CD4-positive, alpha-beta T cell (primary cell): ENCODE measurements at regions not wholly inside any gene's neighbourhood (a gene's known extent, or its start where the extent isn't known, plus 50 kb on each side); places are given as distances from the start of the nearest gene placed in this dataset.

Experiments used
- ATAC-seq: fragments of 200-7000 bp; cut with Tn5 transposase; one replicate; pipeline ENCODE4 v1.10.0; 2022; ENCODE audit warnings: mild to moderate bottlenecking; ENCODE audit not compliant: poor library complexity
- CTCF ChIA-PET: fragments of 350-600 bp; sonication (Branson Sonifier 250); formaldehyde crosslinking; loops from one replicate; lab custom pipeline; 2021; ENCODE audit warnings: antibody characterized with exemption, inconsistent platforms; lab: Charles Lee
- POLR2A ChIA-PET: fragments of 350-600 bp; sonication (Branson Sonifier 250); formaldehyde crosslinking; loops from one replicate; lab custom pipeline; 2021; ENCODE audit warnings: antibody characterized with exemption, inconsistent platforms; lab: Charles Lee
- DNase-seq, 14 experiments: peaks; one replicate each; pipeline ENCODE4 v3.0.0-alpha.2; 2013 to 2020; ENCODE audit warnings: mixed read lengths in 2 of 14
- H3K27ac ChIP-seq, 2 donors: one replicate each; pipeline versions ENCODE4 v1.5.1 to v1.7.0; 2013; ENCODE audit warnings: low read length in 2 of 2, low read depth in 1 of 2, mild to moderate bottlenecking in 1 of 2
- H3K27me3 ChIP-seq, 2 experiments: 1 replicate in 1 of 2; 2 replicates in 1 of 2; pipeline versions ENCODE4 v1.6.1 to v1.7.0; 2013; ENCODE audit warnings: low read length in 2 of 2, control low read depth in 1 of 2, mild to moderate bottlenecking in 1 of 2, moderate library complexity in 1 of 2; ENCODE audit not compliant: insufficient read depth in 2 of 2, control insufficient read depth in 1 of 2
- H3K36me3 ChIP-seq: one replicate; pipeline ENCODE4 v1.6.1; 2013; ENCODE audit warnings: low read length, control low read depth; ENCODE audit not compliant: insufficient read depth
- H3K4me1 ChIP-seq: one replicate; pipeline ENCODE4 v1.6.1; 2013; ENCODE audit warnings: low read length, control low read depth; ENCODE audit not compliant: insufficient read depth
- H3K4me3 ChIP-seq: one replicate; pipeline ENCODE4 v1.5.1; 2013; ENCODE audit warnings: mild to moderate bottlenecking, low read length, moderate library complexity
- H3K9me3 ChIP-seq, 2 experiments: 1 replicate in 1 of 2; 2 replicates in 1 of 2; pipeline versions ENCODE4 v1.6.1 to v1.7.0; 2013; ENCODE audit warnings: low read length in 2 of 2, mild to moderate bottlenecking in 2 of 2, control low read depth in 1 of 2, moderate library complexity in 1 of 2; ENCODE audit not compliant: control insufficient read depth in 1 of 2, insufficient read depth in 1 of 2
- H3K27ac Mint-ChIP-seq: one replicate; pipeline ENCODE4 v1.8.0; 2020; ENCODE audit warnings: mixed read lengths
- H3K27me3 Mint-ChIP-seq: one replicate; pipeline ENCODE4 v1.8.0; 2021; ENCODE audit warnings: mixed read lengths
- H3K36me3 Mint-ChIP-seq: one replicate; pipeline ENCODE4 v1.8.0; 2021; ENCODE audit warnings: low read depth, mixed read lengths
- H3K4me1 Mint-ChIP-seq: one replicate; pipeline ENCODE4 v1.8.0; 2021; ENCODE audit warnings: low read depth, mixed read lengths
- H3K4me3 Mint-ChIP-seq: one replicate; pipeline ENCODE4 v1.8.0; 2020; ENCODE audit warnings: mild to moderate bottlenecking, mixed read lengths
- H3K9me3 Mint-ChIP-seq: one replicate; pipeline ENCODE4 v1.8.0; 2020; ENCODE audit warnings: mixed read lengths
- intact Hi-C, 2 experiments: fragments of 100-400 bp; cut with DNase I in 1 of 2; cut with micrococcal nuclease in 1 of 2; formaldehyde crosslinking; loops; one replicate each; pipeline versions ENCODE4 v1.15.1 to v1.9.0; 2023 to 2025; cut with DNase I, micrococcal nuclease
- TF ChIP-seq, protein P1 (sequence below): fragments of 200-600 bp; IDR thresholded peaks from one replicate; pipeline ENCODE4 v1.8.0; 2022; ENCODE audit warnings: antibody characterized with exemption, mild to moderate bottlenecking

GRCh38 chr19:28045621-28046020 lies 1167.3 kb downstream of the UQCRFS1 start:
- no peak for DNase-seq
- Mint-ChIP-seq H3K27ac (no peak overlapping the region), H3K4me1 (no peaks in the 10 kb centered on the region), H3K27me3 (no peaks in the 10 kb centered on the region), H3K4me3 (no peak overlapping the region), H3K9me3 (peaks cover 5% of the 10 kb centered on the region), H3K36me3 (no peaks in the 10 kb centered on the region)
- Histone ChIP-seq H3K27ac (no peak overlapping the region), H3K4me3 (no peak overlapping the region), H3K36me3 (no peaks in the 10 kb centered on the region), H3K4me1 (no peaks in the 10 kb centered on the region), H3K9me3 (peaks cover 0 to 9% of the 10 kb centered on the region in 2 experiments), H3K27me3 (no peaks in the 10 kb centered on the region)
- no peak for ATAC-seq
- intact Hi-C loops, result no loop called here
- TF ChIP-seq, protein P1, sequence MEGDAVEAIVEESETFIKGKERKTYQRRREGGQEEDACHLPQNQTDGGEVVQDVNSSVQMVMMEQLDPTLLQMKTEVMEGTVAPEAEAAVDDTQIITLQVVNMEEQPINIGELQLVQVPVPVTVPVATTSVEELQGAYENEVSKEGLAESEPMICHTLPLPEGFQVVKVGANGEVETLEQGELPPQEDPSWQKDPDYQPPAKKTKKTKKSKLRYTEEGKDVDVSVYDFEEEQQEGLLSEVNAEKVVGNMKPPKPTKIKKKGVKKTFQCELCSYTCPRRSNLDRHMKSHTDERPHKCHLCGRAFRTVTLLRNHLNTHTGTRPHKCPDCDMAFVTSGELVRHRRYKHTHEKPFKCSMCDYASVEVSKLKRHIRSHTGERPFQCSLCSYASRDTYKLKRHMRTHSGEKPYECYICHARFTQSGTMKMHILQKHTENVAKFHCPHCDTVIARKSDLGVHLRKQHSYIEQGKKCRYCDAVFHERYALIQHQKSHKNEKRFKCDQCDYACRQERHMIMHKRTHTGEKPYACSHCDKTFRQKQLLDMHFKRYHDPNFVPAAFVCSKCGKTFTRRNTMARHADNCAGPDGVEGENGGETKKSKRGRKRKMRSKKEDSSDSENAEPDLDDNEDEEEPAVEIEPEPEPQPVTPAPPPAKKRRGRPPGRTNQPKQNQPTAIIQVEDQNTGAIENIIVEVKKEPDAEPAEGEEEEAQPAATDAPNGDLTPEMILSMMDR, result no peak
- CTCF ChIA-PET, result no interaction called here
- POLR2A ChIA-PET, result no interaction called here

- no peaks in the 10 kb centered on the region for H3K27me3 Mint-ChIP-seq
- CTCF ChIA-PET, result no interaction called here
- no peaks in the 10 kb centered on the region for H3K36me3 Mint-ChIP-seq
- no peaks in the 10 kb centered on the region for H3K27me3 ChIP-seq
- H3K27ac Mint-ChIP-seq, result no peak overlapping the region
- H3K4me3 Mint-ChIP-seq, result no peak overlapping the region
- H3K9me3 Mint-ChIP-seq, result peaks cover 5% of the 10 kb centered on the region
- H3K4me3 ChIP-seq, result no peak overlapping the region
- peaks cover 0 to 9% of the 10 kb centered on the region in 2 experiments for H3K9me3 ChIP-seq
- no peaks in the 10 kb centered on the region for H3K4me1 Mint-ChIP-seq
- intact Hi-C loops, result no loop called here
- no peaks in the 10 kb centered on the region for H3K4me1 ChIP-seq
- no peak overlapping the region for H3K27ac ChIP-seq
- ATAC-seq (no peak), DNase-seq (no peak)
- H3K36me3 ChIP-seq, result no peaks in the 10 kb centered on the region
- TF ChIP-seq, protein P1, result no peak
- POLR2A ChIA-PET, result no interaction called here
Observed at GRCh38 chr19:28044477-28044876, 1168.5 kb downstream of the UQCRFS1 start.

DNA sequence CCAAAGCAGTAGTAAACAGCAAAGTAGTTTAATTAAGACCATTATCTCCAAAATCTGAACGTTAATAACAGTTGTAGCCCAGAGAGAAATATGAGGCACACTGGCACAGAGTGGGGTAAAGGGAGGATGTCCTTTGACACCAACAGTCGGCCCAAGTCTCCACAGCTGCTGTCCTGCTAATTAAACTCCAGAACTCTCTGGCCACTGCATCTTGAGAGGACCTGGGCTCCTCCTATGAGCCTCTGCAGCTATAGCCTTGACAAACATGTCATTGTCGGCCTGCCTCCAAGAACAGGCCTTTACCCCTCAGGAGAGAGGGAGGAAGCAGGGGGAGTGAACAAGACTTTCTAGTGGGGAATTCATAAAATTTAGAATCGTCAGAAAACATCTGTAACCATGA lies 1170.4 kb downstream of the UQCRFS1 start:
- H3K36me3 Mint-ChIP-seq, result no peaks in the 10 kb centered on the region
- ATAC-seq (no peak), DNase-seq (no peak)
- no peaks in the 10 kb centered on the region for H3K27me3 Mint-ChIP-seq
- H3K4me1 Mint-ChIP-seq, result no peaks in the 10 kb centered on the region
- Histone ChIP-seq H3K9me3 (peaks cover 0 to 9% of the 10 kb centered on the region in 2 experiments), H3K4me1 (no peaks in the 10 kb centered on the region), H3K4me3 (no peak overlapping the region), H3K36me3 (no peaks in the 10 kb centered on the region), H3K27me3 (no peaks in the 10 kb centered on the region), H3K27ac (no peak overlapping the region)
- intact Hi-C loops, result no loop called here
- TF ChIP-seq, protein P1, result no peak
- H3K9me3 Mint-ChIP-seq, result peaks cover 7% of the 10 kb centered on the region
- CTCF ChIA-PET, result no interaction called here
- POLR2A ChIA-PET, result no interaction called here
- no peak overlapping the region for H3K27ac Mint-ChIP-seq
- no peak overlapping the region for H3K4me3 Mint-ChIP-seq
